ENCODE measurements at regions not wholly inside any gene's neighbourhood (a gene's known extent, or its start where the extent isn't known, plus 50 kb on each side); places are given as distances from the start of the nearest gene placed in this dataset.

DNA sequence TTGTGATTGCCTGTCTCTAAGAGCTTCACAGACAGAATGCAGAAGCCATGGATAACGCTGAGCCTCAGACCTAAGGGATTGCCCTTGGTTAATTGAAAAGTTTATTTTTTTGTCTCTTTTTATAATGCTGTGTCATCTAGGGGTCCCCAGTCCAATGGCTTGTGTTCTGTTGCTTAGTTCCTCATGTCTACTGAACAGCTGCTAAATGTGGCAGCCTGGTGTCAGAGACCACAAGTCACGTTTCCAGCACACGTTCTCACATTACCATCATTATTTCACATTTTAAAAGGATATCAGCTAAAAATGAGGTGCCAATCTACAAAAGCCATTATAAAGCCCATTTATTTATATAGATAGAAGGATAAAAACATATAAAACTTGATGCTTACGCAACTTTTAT is 1362.0 kb downstream of the PCDH9 start:
- DNase-seq: no peak

DNA sequence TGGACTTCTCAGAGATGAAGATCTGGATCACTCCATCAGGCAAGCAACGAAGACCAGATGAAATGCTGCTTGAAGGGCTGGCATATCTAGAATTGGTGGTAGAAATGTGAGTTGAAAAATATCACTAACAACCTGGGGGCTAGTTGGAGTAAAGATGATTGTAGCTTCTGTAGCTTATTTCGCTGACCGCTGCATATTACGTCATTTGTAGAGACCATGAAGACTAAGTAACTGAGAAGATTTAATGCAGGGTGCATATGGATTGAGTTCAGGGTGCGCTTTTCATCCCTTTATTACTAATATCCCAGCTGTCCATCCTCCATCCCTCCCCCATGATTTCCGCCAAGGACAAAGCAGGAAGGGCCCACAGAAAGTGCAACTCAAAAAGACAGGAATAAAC is 1364.0 kb downstream of the PCDH9 start:
- DNase-seq: no peak

DNA sequence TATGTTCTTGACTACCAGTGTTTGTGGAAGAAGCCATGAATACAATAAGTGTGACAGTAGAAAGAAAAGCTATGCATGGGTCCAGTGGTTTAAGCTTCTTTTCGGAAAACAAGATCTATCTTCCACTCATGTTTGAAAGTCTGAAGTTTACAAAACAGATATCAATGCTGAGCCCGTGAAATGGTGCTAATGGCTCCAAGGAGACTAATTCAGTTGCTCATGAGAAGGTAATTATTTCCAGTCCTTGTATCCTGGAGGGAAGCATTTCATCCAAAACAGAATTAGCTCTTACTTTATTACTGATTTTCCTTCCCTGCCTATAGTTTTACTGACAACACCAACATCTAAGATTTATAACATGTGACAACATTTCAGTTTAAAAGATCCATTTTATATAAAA is 1364.9 kb downstream of the PCDH9 start:
- no peak for DNase-seq

DNA sequence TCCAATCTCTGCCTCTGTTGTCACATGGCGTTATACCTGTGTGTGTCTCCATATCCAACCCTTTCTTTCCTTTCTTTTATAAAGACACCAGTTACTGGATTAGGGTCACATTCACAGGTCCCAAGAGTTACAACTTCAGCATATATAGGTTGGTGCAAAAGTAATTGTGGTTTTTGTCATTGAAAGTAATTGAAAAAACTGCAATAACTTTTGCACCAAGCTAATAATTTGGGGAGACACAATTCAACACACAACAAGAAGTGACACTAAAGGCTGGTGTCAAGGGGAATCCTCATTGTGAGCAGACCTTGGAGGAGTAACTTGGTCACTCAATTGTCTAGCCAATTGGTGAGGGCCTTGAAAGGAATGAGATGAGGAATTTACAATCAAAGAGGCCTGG is 1366.1 kb downstream of the PCDH9 start:
- no peak for DNase-seq

DNA sequence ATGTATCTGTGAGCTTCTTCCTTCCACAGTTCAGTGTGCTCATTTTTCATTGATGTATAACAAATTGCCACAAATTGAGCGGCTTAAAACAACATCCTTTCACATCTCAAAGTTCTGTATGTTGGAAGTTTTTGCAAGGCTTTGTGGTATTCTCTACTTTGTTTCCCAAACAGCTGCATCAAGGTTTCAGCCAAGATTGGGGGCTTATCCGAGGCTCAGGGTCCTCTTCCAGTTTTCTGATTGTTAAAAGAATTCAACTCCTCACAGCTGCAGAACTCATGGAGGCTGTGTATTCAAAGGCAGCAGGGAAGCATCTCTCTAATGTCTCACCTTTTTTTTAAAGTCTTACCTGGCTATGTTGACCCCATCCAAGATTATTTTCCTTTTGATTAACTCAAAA is 1369.8 kb downstream of the PCDH9 start:
- DNase-seq: no peak

DNA sequence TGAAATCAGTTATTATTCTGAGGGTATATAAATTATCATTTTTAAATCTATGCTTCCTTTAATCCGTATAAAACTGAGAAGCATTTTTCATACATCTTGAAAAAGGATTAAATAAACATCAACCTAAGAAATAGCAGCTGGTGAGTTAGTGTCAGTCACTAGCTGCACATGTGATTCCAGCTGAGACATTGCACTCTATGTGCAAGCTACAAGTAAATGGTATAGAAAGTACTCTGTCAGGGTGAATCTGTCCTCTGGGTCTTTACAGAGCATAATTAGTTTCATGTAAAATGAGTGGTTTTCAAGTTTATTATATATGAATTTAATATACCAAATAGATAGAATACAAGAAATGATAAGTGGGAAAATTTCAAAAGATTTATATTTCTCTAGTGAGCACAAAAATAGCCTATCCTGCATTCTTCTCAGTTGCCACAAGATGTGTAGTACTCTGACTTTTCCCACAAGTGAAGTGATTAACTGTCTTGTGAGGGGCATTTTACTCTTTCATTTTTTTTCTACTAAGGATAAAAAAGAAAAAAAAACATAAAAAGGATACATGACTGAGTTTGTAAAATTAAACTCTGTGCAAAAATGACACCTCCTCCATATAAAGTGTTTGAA is 1372.1 kb downstream of the PCDH9 start:
- DNase-seq: no peak

DNA sequence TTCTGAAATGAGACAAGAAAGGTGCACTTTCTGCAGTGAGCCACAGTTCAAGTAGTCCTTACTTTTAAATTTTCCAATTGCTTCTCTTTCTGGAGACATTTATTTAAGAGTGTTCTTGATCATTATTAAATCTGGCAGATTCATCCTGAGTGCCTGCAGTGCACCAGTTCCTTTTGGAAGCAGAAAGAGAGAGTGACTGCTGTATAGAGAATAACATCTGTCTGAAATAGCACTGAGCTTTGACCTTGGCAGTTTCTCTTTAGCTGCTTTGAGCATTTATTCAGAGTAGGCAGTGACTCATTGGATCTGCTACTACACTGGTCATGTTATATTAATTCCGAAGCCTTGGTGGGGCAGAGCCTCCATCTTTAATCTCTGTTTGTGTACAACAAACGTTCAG is 1373.7 kb downstream of the PCDH9 start:
- no peak for DNase-seq

DNA sequence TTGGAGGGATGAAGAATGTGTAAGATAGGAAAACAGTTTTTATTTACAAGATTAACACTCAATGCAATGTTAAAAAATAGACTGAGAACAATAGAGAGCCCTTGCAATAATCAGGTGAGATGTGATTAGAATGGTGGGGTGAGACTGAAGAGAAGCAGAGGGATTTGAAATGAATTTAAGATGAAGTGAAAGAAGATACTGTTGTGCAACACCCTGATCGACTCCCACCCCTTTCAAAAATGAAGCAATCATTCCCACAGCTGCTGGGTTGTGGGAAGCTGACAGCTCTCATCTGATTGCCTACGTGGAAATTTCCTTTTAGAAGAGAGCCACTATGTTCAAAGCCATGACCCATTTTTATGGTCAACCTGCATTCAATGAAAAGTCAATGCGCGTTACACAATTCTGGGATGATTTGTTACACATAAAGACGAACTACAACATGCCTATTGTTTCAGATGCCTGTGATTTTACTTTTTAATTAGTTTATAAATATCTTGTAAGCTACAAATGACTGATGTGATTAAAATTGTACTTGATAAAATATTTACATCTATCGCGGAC is 1374.8 kb downstream of the PCDH9 start:
- DNase-seq: no peak

DNA sequence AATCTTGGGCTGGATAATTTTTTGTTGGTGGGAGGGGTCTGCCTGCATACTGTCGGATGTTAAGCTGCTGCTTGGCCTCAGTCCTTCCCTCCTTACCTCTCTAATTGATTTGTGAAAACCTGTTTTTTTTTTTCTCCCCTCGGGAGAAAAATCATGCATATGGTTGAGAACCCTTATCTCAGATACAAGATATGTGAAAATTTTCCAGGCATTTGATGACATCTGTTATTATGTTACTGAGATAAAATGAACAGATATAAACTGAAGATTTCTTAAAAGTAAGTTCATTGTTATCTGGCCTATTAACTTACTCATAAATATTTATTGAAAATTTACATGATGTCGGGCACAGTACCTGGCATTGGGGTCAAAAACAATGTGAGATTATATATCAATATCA is 1375.7 kb downstream of the PCDH9 start:
- no peak for DNase-seq

DNA sequence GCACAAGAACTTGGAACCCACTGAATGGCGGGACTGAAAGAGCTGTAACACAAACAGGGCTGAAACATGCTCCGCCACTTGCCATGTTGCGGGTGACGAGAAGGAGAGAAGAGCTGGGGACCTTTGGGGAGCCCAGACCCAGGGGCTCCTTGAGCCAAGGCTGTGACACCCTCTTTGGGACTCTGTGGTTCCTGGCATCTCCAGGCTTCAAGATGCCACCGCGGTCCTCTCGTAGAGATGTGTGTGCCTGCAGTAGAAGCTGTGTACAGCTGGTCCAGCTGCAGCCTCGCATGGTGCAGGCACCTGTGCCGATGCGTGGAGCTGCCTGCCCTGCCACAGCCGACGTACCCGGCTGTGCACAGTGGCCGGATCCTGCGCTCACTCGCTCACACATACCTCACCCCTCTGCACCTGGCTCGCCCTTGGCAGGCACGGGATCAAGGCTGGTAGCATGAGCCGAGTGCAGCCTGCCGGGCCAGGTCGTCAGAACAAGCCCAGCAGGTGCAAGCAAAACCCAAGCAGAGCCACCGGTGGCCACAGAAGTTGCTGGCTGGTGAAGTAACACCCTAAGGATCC is 1385.8 kb downstream of the PCDH9 start:
- no peak for DNase-seq

DNA sequence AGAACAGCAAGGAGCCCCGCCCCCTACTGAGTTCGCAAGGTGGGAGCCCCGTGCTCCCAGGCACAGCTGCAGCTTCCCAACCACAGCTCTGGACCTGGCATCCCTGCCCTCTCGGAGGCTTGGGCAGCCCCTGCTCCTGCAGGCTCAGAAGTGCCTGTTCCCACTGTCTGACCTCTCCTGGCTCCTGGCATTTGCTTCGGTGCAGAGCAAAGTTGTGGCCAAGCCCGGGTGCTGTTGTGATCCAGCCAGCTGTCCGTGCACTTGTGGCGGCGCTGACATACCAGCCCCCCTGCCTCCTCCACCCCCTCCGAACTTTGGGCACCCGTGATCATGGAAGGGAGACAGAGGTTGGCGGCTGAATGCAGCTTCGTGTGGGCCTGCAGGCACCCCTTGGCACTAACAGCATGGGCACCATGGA is 1386.8 kb downstream of the PCDH9 start:
- DNase-seq: no peak

DNA sequence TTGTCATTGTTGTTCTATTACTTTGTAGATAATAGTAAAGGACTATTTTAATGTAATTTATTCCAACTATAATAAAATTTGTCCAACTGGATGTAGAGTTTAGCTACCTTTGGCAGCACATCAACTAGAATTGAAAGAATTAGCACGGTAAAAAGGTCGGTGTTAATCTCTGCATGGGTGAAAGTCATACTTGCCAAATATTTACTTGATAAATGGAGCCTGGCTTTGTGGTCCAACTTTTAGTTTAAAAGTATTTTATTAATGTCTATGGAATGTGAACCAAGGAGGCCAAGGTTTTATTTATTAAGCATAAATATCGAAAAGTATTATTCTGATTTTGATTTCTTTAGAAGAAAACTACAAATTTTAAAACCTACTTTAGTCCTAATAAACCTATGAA is 1389.0 kb downstream of the PCDH9 start:
- no peak for DNase-seq

DNA sequence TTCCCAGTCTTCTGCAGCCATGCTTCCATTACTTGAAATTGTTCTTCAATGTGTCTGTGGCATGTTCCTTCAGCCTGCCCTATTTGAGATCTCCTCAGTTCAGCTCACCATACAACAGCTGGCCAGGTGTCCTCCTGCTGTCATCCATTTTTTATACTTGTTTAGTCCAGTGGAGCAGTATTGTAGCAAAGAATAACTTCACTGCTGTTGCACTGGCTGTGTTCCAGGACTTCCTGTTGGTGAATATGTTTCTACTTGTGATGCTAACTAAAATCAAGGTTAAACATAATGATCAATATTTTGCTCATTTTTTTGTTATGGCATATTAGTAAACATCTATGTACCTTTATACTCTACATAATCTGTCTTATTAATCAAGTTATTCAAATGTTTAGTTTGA is 1394.1 kb downstream of the PCDH9 start:
- DNase-seq: no peak

DNA sequence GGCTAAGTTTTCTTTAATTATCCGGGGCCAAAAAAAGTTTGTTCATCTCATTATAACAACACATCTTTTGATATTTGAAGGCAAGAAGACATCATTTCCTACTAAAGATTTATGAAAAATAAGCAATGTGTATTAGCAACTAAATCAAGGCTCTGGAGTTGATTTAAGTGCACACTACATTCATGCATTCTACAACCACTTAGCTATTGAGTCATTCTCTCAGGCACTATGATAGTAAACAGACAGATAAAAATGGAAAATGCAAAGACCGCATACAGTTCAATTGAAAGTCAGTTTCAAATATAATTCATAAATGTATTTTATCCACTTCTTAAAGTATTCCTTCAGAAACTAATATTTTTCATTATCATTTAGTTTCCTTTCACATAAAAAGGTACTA is 1395.2 kb downstream of the PCDH9 start:
- DNase-seq: no peak

DNA sequence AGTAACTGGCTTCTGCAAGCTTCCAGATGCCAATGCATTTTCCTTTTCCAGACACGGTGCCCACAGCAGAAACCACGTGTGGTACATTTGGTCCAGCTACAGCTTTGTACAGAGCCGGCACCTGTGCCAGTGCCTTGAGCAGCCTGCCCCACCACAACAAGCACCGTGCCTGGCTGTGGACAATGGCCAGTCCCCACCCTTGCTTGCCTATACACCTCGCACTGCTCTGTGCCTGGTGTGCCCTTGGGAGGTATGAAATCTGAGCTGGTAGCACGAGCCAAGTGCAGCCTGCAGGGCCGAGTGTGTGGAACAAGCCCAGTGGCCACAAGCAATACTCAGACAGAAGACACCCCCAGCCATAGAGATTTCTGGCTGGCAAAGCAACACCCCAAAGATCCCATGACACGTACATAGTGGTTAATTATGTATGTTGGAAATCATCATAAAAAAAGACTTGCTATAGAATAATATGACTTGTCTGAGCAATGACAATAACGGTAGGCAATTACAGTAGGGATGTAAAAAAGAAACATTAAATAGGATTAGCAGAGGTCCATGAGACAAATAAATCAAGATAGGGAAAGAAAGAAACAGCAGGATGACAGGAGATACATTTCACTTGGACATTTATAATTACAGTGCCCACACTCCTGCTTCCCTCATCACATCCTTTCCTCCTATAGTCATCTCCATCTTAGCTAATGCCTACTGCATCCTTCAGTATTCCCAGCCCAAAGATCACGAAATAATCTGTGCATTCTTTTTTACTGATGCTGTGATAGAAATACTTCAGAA is 1399.5 kb downstream of the PCDH9 start:
- no peak for DNase-seq

DNA sequence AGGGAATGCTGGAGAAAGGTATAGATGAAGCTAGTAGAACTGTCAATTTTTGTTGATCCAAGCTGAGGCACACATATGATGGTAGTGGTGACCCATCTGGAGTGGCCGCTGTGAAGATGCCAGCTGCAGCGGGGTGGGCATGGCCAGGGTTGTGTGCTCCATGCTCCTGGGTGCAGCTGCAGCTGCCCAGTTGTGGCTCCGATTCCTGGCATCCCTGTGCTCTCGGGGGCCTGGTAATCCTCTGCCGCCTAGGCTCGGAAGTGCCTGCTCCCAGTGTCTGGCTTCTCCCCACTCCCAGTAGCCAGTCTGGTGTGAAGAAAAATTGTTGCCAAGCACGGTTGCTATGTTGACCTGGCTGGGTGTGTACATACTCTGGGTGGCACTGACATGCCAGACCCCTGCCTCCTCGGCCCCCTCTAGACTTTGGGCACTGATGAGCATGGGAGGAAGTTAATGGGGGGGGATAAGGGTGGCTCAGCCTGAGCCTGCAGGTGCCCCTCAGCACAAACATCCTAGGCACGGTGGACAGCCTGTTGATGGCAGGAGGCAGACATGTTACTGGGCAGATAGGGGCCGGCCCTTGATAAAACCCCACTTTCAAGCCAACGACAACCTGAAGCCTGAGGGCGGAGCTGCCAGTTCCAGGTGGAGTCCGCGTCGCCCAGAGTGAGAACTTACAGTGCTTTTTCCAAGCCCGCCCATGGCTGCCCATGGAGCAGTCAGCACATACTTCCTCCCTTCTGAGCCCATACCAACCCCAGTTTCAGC is 1400.7 kb downstream of the PCDH9 start:
- no peak for DNase-seq

DNA sequence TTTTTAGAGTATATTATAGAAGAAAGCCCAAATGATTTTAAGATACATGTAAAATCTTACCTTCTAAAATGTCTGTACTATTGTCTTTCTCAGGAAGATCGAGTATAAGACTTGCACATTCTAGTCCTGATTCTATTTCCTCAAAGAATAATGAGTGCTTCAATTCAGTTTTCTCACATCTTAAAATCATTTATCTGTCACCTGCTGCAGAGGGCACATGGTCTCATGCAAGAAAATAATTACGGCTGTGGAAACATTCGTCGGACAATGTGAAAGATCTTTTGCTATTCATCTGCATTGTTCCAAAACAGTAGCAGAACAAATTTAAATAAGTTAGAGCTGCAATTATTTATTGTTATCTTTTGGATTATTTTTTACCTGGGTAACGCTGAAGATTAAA is 1403.5 kb downstream of the PCDH9 start:
- DNase-seq: peak; percentile 91 to 96

DNA sequence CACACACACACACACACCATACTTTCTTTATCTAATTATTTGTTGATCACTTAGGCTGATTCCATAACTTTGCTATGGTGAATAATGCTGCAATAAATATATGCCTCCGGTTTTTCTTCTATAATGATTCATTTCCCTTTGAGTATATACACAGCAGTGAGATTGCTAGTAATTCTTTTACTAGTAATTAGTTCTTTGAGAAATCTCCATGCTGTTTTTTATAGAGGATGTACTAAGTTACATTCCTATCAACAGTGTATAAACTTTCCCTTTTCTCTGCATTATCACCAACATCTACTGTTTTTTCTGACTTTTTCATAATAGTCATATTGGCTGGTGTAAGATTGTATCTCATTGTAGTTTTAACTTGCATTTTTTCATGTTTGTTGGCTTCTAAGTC is 1405.1 kb downstream of the PCDH9 start:
- no peak for DNase-seq

DNA sequence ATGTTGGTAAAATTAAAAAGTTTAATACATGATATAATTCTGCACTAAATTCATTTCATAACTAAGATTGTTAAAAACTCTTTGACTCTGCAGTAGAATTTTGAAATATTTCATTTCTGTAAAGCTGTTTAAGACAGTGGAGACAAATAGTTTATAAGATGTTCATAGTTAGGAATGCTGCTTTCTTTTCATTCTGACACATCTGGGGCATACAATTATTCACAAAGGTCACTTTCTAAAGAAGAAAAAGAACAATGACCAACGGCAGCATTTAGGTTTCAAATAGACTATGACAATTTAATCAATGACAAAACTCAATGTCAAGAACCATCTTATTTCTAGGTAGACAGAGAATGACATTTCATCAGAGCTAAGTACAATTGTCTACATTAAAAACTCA is 1422.1 kb downstream of the PCDH9 start:
- no peak for DNase-seq

DNA sequence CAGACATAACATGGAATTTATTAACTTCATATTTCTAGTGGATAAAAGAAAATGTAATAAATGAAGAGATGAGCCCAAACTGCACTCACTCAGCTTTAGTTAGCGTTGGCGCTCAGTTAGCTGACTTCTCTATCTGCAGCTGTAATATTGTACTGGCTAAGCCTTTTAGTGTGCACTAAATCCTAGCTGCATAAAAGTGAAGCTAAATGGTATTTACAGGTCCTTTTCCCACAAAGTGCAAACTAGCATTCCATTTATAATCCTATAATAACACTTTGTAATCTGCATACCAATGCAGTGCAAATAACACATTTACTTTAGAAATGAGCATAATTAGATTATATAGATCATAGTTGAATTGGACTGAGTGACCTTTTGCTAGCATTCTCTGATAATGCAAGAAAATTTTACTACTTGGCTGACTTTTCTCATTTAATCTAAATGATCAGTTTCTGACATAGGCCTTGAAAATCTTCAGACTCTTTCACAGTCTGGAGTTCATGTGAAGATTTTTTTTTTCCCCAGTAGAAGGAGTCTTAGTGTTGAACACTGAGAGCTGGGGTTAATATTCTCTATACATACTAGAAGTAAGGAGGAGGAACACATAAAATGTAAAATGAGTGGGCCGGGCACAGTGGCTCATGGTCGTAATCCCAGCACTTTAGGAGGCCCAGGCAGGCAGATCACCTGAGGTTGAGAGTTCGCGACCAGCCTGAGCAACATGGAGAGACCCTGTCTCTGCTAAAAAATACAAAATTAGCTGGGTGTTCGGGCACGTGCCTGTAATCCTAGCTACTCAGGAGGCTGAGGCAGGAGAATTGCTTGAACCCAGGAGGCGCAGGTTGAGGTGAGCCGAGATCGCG is 1426.4 kb downstream of the PCDH9 start:
- DNase-seq: no peak

DNA sequence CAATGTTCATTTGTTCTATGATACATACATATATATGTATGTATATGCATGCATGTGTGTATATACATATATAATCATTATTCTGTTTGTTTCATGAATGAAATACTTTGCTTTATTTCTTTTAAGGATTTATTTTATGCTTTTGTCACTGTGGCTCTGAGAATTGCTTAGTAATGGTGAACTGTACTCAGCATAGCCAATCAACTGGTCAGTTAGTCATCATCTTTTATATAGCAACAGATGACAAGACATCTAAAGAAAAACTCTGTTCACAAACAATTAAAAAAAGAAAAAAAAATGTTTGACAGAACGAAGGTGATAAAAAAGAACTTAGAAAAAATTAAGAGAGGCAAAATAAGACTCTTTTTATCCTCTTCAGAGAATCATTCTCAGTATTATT is 1440.3 kb downstream of the PCDH9 start:
- DNase-seq: no peak

DNA sequence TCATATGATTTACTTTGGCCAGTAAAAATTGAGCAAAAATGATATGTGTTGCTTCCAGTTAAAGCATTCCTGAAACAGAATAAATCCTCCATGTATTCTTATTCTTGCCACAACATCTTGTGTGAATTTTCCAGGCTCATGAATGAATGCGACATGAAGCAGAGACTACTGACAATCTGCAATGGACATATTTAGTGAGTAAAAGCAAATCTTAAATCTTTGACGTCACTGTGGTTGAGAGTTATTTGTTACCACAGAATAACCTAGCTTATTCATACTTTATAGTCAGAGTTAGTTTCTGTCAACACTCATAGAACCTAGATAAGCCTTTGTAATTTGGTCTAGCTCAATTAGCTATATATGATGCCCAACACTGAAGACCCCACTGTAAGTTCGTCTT is 1443.1 kb downstream of the PCDH9 start:
- DNase-seq: no peak

Data from NCI-H1930 (cell line).